Transverse colon (tissue), 4 donors: ENCODE measurements at regions not wholly inside any gene's neighbourhood (a gene's known extent, or its start where the extent isn't known, plus 50 kb on each side); places are given as distances from the start of the nearest gene placed in this dataset.

ENCODE experiments used
- CTCF ChIP-seq, 5 experiments: fragments of 200-600 bp in 3 of 5; fragments of 450-650 bp in 2 of 5; sonication (generic) in 3 of 5; IDR thresholded peaks; 1 replicate in 2 of 5; 2 replicates in 3 of 5; pipeline ENCODE4 v1.5.1; 2016 to 2017; ENCODE audit warnings: antibody characterized with exemption in 5 of 5, inconsistent platforms in 3 of 5, mild to moderate bottlenecking in 2 of 5, moderate library complexity in 1 of 5
- POLR2A ChIP-seq: fragments of 450-650 bp; IDR thresholded peaks from one replicate; pipeline ENCODE4 v1.6.1; 2016; ENCODE audit warnings: antibody characterized with exemption, mild to moderate bottlenecking, moderate library complexity
- POLR2AphosphoS5 ChIP-seq, 3 donors: sonication (generic); formaldehyde crosslinking; IDR thresholded peaks; one replicate each; pipeline ENCODE4 v1.6.1; 2016; ENCODE audit warnings: antibody characterized with exemption in 3 of 3

DNA sequence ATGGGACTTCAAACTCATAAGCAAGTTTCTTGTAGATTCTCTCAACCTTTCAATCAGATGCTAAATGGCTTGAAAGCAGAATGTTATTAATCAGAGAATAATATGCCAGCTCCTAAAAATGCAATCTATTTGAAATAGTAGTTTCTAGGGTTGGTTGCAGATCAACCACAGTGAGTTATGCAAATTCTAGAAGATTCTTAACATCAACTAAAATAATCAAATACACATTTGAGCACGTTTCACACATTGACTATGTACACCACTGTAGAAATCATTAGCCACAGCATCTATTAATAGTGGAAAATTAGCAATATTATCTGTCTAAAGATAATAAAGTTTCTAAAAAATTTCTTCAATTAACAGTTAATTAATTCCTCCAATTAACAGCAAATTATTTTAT is 141.9 kb upstream of the GJE1 start:
- TF ChIP-seq POLR2A (no peak), CTCF (IDR thresholded peaks at IDR 0.05) (no peak), POLR2AphosphoS5 (IDR thresholded peaks at IDR 0.05) (no peak)
